ENCODE measurements at regions not wholly inside any gene's neighbourhood (a gene's known extent, or its start where the extent isn't known, plus 50 kb on each side); places are given as distances from the start of the nearest gene placed in this dataset.

DNA sequence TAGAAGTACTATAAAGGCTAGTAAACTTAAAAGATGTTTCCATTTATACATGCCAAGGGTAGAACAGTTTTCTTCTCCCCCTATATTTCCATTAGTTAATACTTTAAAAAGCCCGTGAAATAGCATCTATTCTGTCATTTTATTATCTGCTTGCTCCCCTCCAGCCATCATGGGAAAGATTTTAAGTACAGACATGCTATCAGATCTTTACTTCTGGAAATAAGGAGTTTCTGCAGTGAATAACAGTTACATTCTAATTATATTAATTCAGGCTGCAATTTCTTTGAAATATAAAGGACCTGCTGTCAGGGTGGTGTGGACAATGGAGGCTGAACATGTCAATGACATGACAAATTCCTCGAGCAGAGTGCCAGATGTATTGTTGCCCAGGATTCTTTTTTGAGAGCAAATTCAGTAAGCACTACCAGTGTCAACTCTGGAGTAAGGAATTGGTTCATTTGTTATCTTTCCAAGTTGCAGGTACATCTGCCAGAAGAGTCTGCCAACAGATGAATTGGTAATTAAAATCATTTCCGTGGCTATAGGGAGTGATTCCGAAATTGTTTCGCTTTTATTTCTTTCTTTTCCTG, 151.3 kb downstream of the BTG1 start:
- TF ChIP-seq CTCF (IDR thresholded peaks at IDR 0.05): no peak
- no peak for TF ChIP-seq POLR2A (IDR thresholded peaks at IDR 0.05)
- TF ChIP-seq EP300 (IDR thresholded peaks at IDR 0.05): no peak
